NOMO-1 treated with DMSO at 0.1 percent for 48 hours (cell line): ENCODE measurements at regions not wholly inside any gene's neighbourhood (a gene's known extent, or its start where the extent isn't known, plus 50 kb on each side); places are given as distances from the start of the nearest gene placed in this dataset.
"Not testable (repeated sequence)": the region's sequence is repeated elsewhere in the genome, so short reads cannot be mapped to it uniquely, and the experiment has no call there.

Experiments
- DNase-seq: peaks from one replicate; lab custom pipeline; 2025; ENCODE audit not compliant: unreplicated experiment; lab: John Stamatoyannopoulos, UW

DNA sequence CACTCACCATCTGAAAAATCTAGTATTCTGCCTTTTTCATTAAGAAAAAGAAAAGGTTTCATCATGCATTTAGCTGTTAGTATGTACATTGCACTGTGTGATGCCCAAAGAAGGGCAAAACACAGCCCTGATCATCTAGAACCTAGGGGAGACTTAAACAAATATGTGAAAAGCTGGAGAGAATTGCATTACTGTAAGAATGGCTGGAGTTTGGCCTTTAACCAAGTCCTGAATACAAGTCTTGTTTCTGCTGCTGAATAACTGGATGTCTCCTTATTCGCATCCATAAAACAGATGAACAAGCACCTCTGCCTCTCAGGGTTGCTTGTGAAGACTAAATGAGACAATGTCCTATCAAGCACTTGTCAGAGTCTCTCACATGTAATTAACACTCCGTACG lies 233.4 kb upstream of the LRTM1 start:
- no peak for DNase-seq

GRCh38 chr3:55160241-55160983 lies 232.6 kb upstream of the LRTM1 start:
- peak; percentile 80 for DNase-seq

GRCh38 chr3:55159711-55160110 lies 231.9 kb upstream of the LRTM1 start:
- no peak for DNase-seq

- no peak for DNase-seq
Observed at GRCh38 chr3:55159016-55159415, 231.2 kb upstream of the LRTM1 start.

- DNase-seq: no peak
Observed at GRCh38 chr3:55158345-55158744, 230.5 kb upstream of the LRTM1 start.

DNA sequence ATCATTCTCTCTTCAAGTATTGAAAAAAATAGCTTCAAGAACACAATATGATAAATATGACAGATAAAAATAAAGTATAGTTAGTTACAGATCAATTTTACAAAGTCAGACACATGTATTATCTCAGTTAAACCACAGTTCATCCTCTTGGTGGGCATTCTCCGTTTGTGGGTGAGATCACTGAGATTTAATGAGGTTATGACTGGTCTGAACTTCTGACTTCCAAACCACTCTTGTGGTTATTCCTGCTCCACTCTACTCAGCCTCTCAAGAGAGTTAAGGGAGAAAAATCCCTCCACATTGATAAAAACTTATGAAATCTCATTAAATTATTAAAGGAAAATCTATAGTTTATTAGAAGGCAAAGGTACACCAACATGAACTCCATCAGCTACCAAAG lies 229.9 kb upstream of the LRTM1 start:
- no peak for DNase-seq

DNA sequence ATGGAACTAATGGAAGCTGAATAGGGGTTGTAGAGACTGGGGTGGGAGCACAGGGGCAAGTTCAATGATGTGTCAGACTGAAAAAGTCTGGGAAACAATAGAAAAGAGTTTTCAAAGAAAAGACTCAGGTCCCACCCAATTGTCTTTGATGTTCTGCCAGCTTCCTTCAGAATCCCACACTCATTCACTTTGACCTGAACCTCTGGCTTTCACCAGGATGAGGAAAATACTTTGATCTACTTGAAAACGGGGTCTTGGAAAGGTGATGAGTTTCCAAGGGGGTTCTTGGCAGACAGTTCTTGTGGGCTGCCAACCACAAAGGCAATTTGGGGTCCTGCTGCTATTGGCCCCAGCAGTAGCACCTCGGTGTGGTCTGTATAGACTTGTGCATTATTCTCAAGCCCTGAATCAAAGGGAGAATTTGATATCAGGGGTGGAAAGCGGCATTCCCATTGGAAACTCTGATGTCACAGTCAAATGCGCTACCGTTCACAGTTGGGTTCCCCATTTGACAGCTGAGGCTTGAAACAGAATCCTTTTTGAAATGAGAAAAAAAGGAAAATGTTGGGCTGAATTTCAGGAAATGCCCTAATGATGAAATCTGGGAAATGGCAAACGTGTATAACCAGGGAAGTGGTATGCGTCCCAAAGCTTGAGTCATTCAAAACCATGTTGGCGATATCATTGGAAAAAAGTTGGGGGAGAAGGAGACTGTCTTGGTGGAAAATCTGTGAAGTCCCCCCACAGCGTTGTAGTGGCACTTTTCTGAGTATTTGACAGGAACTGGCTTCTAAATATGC lies 229.2 kb upstream of the LRTM1 start:
- DNase-seq: no peak

GRCh38 chr3:55147856-55148720 lies 220.2 kb upstream of the LRTM1 start:
- DNase-seq: no peak

DNA sequence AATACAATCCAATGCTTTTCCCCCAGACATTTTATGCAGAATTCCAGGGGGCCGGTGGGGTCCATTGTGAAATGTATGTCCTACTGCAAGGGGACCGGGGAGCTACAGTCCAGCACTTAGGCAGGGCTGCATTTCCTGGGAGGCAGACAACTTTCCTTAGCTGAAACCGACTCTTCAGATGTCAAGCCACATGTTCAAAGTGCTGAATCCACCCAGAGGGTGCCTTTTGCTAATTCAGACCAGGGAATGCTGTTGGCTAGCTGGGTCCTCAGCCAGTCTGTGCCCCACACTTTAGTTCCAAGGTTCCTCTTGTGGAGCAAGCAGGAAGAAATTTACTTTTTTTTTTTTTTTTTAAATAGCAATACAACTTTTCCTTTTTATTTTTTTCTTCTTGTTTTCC lies 219.5 kb upstream of the LRTM1 start:
- DNase-seq: no peak

- DNase-seq: no peak
Observed at GRCh38 chr3:55146216-55146615, 218.4 kb upstream of the LRTM1 start.

- DNase-seq: no peak
Observed at GRCh38 chr3:55144015-55144673, 216.3 kb upstream of the LRTM1 start.

GRCh38 chr3:55143336-55143735 lies 215.5 kb upstream of the LRTM1 start:
- no peak for DNase-seq

DNA sequence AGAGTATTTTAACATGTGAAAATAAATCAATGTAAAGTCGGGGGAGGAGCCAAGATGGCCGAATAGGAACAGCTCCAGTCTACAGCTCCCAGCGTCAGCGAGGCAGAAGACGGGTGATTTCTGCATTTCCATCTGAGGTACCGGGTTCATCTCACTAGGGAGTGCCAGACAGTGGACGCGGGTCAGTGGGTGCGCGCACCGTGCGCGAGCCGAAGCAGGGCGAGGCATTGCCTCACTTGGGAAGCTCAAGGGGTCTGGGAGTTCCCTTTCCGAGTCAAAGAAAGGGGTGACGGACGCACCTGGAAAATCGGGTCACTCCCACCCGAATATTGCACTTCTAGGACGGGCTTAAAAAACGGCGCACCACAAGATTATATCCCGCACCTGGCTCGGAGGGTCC lies 208.4 kb upstream of the LRTM1 start:
- DNase-seq: not testable (repeated sequence)

DNA sequence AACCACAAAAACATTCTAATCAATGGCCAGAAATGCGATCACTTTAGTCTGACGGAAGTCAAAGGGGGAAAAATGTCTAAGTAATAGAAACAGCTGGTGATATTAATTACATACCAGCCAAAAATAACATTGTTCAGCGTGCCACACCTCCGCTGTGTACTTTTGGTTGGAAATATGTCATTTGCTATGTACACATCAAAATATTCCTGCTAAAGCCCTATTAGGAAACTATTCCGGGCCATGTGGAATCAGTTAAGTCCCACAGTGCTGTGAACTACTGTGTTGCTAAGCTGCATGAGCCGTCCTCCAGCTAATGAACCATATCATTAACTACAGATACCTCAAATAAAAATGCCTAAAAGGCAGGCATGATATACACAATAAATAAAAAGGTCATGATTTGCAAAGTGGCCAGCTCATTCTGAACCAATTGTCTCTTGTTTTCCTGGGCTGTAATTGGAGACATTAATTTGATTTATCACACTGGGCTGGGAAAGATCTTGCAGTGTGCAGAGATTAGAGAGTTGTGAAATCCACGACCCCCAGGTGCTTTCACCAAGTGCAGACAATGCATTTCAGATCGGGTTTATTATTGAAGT lies 200.5 kb upstream of the LRTM1 start:
- no peak for DNase-seq

GRCh38 chr3:55127565-55127964 lies 199.7 kb upstream of the LRTM1 start:
- no peak for DNase-seq

GRCh38 chr3:55124371-55124770 lies 196.5 kb upstream of the LRTM1 start:
- DNase-seq: no peak
